Neuron (in vitro differentiated cells): ENCODE measurements at regions not wholly inside any gene's neighbourhood (a gene's known extent, or its start where the extent isn't known, plus 50 kb on each side); places are given as distances from the start of the nearest gene placed in this dataset.
A peak's percentile ranks its signal among the peaks of the same experiment; 100 is the strongest.

Source experiments
- H2AFZ ChIP-seq: one replicate; pipeline ENCODE4 v1.6.1; 2013; ENCODE audit warnings: low read depth, mild to moderate bottlenecking, inconsistent platforms, low read length, moderate library complexity
- H3K27me3 ChIP-seq: one replicate; pipeline ENCODE4 v1.6.1; 2013; ENCODE audit warnings: low read length; ENCODE audit not compliant: insufficient read depth
- H3K36me3 ChIP-seq: one replicate; pipeline ENCODE4 v1.6.1; 2013; ENCODE audit warnings: low read length; ENCODE audit not compliant: insufficient read depth
- H3K4me1 ChIP-seq: one replicate; pipeline ENCODE4 v1.6.1; 2013; ENCODE audit warnings: low read length; ENCODE audit not compliant: insufficient read depth
- H3K4me3 ChIP-seq: 2 replicates; pipeline ENCODE4 v1.5.1; 2013; ENCODE audit warnings: mild to moderate bottlenecking, low read length, moderate library complexity
- H3K9me3 ChIP-seq: one replicate; pipeline ENCODE4 v1.6.1; 2013; ENCODE audit warnings: low read length

- Histone ChIP-seq H3K4me3 (no peak overlapping the region), H3K9me3 (no peaks in the 10 kb centered on the region), H3K36me3 (no peaks in the 10 kb centered on the region), H3K27me3 (no peaks in the 10 kb centered on the region), H3K4me1 (no peaks in the 10 kb centered on the region), H2AFZ (no peak overlapping the region)
These were observed 232.0 kb upstream of the SPRY2 start for GRCh38 chr13:80572923-80573316.

GRCh38 chr13:80572308-80572922 lies 231.5 kb upstream of the SPRY2 start:
- Histone ChIP-seq H3K4me3 (no peak overlapping the region), H3K4me1 (no peaks in the 10 kb centered on the region), H2AFZ (no peak overlapping the region), H3K36me3 (no peaks in the 10 kb centered on the region), H3K9me3 (no peaks in the 10 kb centered on the region), H3K27me3 (no peaks in the 10 kb centered on the region)

- Histone ChIP-seq H2AFZ (no peak overlapping the region), H3K36me3 (no peaks in the 10 kb centered on the region), H3K9me3 (no peaks in the 10 kb centered on the region), H3K27me3 (no peaks in the 10 kb centered on the region), H3K4me1 (no peaks in the 10 kb centered on the region), H3K4me3 (no peak overlapping the region)
These were observed 230.7 kb upstream of the SPRY2 start for GRCh38 chr13:80571346-80572307.

GRCh38 chr13:80563439-80563838 lies 222.5 kb upstream of the SPRY2 start:
- H3K36me3 ChIP-seq = no peaks in the 10 kb centered on the region
- no peak overlapping the region for H3K4me3 ChIP-seq
- H3K9me3 ChIP-seq = no peaks in the 10 kb centered on the region
- no peaks in the 10 kb centered on the region for H3K27me3 ChIP-seq
- no peaks in the 10 kb centered on the region for H3K4me1 ChIP-seq
- no peak overlapping the region for H2AFZ ChIP-seq

- Histone ChIP-seq H3K36me3 (no peaks in the 10 kb centered on the region), H2AFZ (no peak overlapping the region), H3K4me3 (no peak overlapping the region), H3K27me3 (no peaks in the 10 kb centered on the region), H3K9me3 (no peaks in the 10 kb centered on the region), H3K4me1 (no peaks in the 10 kb centered on the region)
These were observed 221.7 kb upstream of the SPRY2 start for GRCh38 chr13:80562433-80563156.

- no peaks in the 10 kb centered on the region for H3K36me3 ChIP-seq
- no peaks in the 10 kb centered on the region for H3K27me3 ChIP-seq
- no peaks in the 10 kb centered on the region for H3K9me3 ChIP-seq
- no peak overlapping the region for H3K4me3 ChIP-seq
- no peak overlapping the region for H2AFZ ChIP-seq
- no peaks in the 10 kb centered on the region for H3K4me1 ChIP-seq
These were observed 219.7 kb upstream of the SPRY2 start for GRCh38 chr13:80560609-80561008.

GRCh38 chr13:80559944-80560343 lies 219.0 kb upstream of the SPRY2 start:
- H3K9me3 ChIP-seq = no peaks in the 10 kb centered on the region

GRCh38 chr13:80558074-80558473 lies 217.1 kb upstream of the SPRY2 start:
- Histone ChIP-seq H2AFZ (no peak overlapping the region), H3K4me1 (no peaks in the 10 kb centered on the region), H3K27me3 (no peaks in the 10 kb centered on the region), H3K9me3 (no peaks in the 10 kb centered on the region), H3K4me3 (no peak overlapping the region), H3K36me3 (no peaks in the 10 kb centered on the region)

More at GRCh38 chr13:80559944-80560343, 219.0 kb upstream of the SPRY2 start:
- Histone ChIP-seq H3K36me3 (no peaks in the 10 kb centered on the region), H3K4me3 (no peak overlapping the region), H3K4me1 (no peaks in the 10 kb centered on the region), H2AFZ (no peak overlapping the region), H3K27me3 (no peaks in the 10 kb centered on the region)

GRCh38 chr13:80555796-80556678 lies 215.1 kb upstream of the SPRY2 start:
- Histone ChIP-seq H3K4me3 (no peak overlapping the region), H3K9me3 (no peaks in the 10 kb centered on the region), H3K4me1 (no peaks in the 10 kb centered on the region), H3K36me3 (no peaks in the 10 kb centered on the region), H2AFZ (no peak overlapping the region), H3K27me3 (no peaks in the 10 kb centered on the region)

- H3K36me3 ChIP-seq = no peaks in the 10 kb centered on the region
These were observed 212.0 kb upstream of the SPRY2 start for GRCh38 chr13:80552851-80553440.

GRCh38 chr13:80551650-80552497 lies 210.9 kb upstream of the SPRY2 start:
- H3K4me3 ChIP-seq = no peak overlapping the region
- no peaks in the 10 kb centered on the region for H3K27me3 ChIP-seq
- H3K36me3 ChIP-seq = no peaks in the 10 kb centered on the region
- H2AFZ ChIP-seq = peak overlapping the region; percentile 26
- H3K4me1 ChIP-seq = no peaks in the 10 kb centered on the region
- H3K9me3 ChIP-seq = no peaks in the 10 kb centered on the region

More at GRCh38 chr13:80552851-80553440, 212.0 kb upstream of the SPRY2 start:
- Histone ChIP-seq H3K27me3 (no peaks in the 10 kb centered on the region), H2AFZ (no peak overlapping the region), H3K9me3 (no peaks in the 10 kb centered on the region), H3K4me3 (no peak overlapping the region), H3K4me1 (no peaks in the 10 kb centered on the region)
